ENCODE measurements at regions not wholly inside any gene's neighbourhood (a gene's known extent, or its start where the extent isn't known, plus 50 kb on each side); places are given as distances from the start of the nearest gene placed in this dataset.

- no peak for TF ChIP-seq EZH2phosphoT487 (IDR thresholded peaks at IDR 0.05)
- no peak for TF ChIP-seq CTCF (IDR thresholded peaks at IDR 0.05)
These were observed 594.5 kb downstream of the OLFM4 start for GRCh38 chr13:53623146-53623545.
